ENCODE measurements at regions not wholly inside any gene's neighbourhood (a gene's known extent, or its start where the extent isn't known, plus 50 kb on each side); places are given as distances from the start of the nearest gene placed in this dataset.

DNA sequence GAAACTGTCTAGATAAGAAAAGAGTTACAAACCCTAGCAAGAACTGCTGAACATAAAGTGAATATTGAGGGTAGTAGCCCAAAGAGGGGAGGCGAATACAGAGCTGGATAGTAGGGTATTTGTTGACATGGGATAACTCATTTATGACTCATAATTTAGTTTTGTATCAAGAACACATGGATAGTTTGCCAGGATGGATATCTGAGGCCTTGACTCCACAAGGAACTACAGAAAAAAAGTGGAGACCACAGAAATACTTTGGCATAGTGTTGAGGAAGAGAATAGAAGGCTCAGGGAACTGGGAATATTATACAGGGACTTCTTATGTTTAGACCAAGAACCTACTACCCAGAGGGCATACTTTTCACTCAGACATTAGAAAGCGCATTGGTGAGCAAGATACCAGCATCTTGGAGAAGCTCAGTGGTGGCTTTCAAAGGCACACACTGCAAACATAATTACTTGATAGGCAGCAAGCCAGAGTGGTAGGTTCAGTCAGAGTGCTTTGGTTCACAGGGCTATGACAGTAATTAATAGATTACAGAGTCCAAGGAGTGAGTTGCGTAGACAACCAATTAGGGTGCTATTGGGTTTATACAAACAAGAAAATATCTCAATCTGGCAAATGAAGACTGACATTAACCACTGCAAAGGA lies 51.9 kb upstream of the ZBTB7C start:
- TF ChIP-seq, protein P1, sequence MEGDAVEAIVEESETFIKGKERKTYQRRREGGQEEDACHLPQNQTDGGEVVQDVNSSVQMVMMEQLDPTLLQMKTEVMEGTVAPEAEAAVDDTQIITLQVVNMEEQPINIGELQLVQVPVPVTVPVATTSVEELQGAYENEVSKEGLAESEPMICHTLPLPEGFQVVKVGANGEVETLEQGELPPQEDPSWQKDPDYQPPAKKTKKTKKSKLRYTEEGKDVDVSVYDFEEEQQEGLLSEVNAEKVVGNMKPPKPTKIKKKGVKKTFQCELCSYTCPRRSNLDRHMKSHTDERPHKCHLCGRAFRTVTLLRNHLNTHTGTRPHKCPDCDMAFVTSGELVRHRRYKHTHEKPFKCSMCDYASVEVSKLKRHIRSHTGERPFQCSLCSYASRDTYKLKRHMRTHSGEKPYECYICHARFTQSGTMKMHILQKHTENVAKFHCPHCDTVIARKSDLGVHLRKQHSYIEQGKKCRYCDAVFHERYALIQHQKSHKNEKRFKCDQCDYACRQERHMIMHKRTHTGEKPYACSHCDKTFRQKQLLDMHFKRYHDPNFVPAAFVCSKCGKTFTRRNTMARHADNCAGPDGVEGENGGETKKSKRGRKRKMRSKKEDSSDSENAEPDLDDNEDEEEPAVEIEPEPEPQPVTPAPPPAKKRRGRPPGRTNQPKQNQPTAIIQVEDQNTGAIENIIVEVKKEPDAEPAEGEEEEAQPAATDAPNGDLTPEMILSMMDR (IDR thresholded peaks at IDR 0.05) = no peak
- no peak for TF ChIP-seq POLR2AphosphoS5 (IDR thresholded peaks at IDR 0.05)
- TF ChIP-seq POLR2A (IDR thresholded peaks at IDR 0.05) = no peak
- no peak for TF ChIP-seq EP300 (IDR thresholded peaks at IDR 0.05)

Data from stomach (tissue), 4 donors.